Thyroid gland (tissue), 4 donors: ENCODE measurements at regions not wholly inside any gene's neighbourhood (a gene's known extent, or its start where the extent isn't known, plus 50 kb on each side); places are given as distances from the start of the nearest gene placed in this dataset.

Experiments
- CTCF ChIP-seq, 6 experiments: fragments of 200-600 bp in 3 of 6; fragments of 450-650 bp in 3 of 6; sonication (generic) in 3 of 6; IDR thresholded peaks; one replicate each; pipeline ENCODE4 v1.5.1; 2016 to 2019; ENCODE audit warnings: antibody characterized with exemption in 6 of 6, mild to moderate bottlenecking in 2 of 6, inconsistent platforms in 1 of 6, moderate library complexity in 1 of 6
- POLR2A ChIP-seq, 2 donors: fragments of 450-650 bp; IDR thresholded peaks; one replicate each; pipeline ENCODE4 v1.6.1; 2017; ENCODE audit warnings: antibody characterized with exemption in 2 of 2, mild to moderate bottlenecking in 2 of 2, moderate library complexity in 1 of 2

- no peak for TF ChIP-seq CTCF (IDR thresholded peaks at IDR 0.05)
- no peak for TF ChIP-seq POLR2A (IDR thresholded peaks at IDR 0.05)
Measured at GRCh38 chr20:51165131-51165530, 142.2 kb upstream of the KCNG1 start.
